Activated B cell treated with CpG ODN at 0.5 μM for 24 hours (primary cell): ENCODE measurements at regions not wholly inside any gene's neighbourhood (a gene's known extent, or its start where the extent isn't known, plus 50 kb on each side); places are given as distances from the start of the nearest gene placed in this dataset.

Source experiments
- ATAC-seq: fragments of 200-7000 bp; cut with Tn5 transposase; one replicate; pipeline ENCODE4 v1.10.0; 2021; ENCODE audit warnings: low read depth, mild to moderate bottlenecking, moderate library complexity
- CTCF ChIA-PET: fragments of 350-600 bp; sonication (Branson Sonifier 250); formaldehyde crosslinking; loops from one replicate; lab custom pipeline; 2021; ENCODE audit warnings: antibody characterized with exemption; lab: Charles Lee
- POLR2A ChIA-PET: fragments of 350-600 bp; sonication (Branson Sonifier 250); formaldehyde crosslinking; loops from one replicate; lab custom pipeline; 2021; ENCODE audit warnings: antibody characterized with exemption; lab: Charles Lee
- DNase-seq: peaks from one replicate; pipeline ENCODE4 v3.0.0; 2022
- H3K27ac Mint-ChIP-seq: one replicate; pipeline ENCODE4 v1.8.0; 2020; ENCODE audit warnings: mixed read lengths
- H3K27me3 Mint-ChIP-seq: one replicate; pipeline ENCODE4 v1.8.0; 2021; ENCODE audit warnings: mixed read lengths
- H3K36me3 Mint-ChIP-seq: one replicate; pipeline ENCODE4 v1.8.0; 2021; ENCODE audit warnings: low read depth, mixed read lengths
- H3K4me1 Mint-ChIP-seq: one replicate; pipeline ENCODE4 v1.8.0; 2021; ENCODE audit warnings: mixed read lengths
- H3K4me3 Mint-ChIP-seq: one replicate; pipeline ENCODE4 v1.8.0; 2020; ENCODE audit warnings: mild to moderate bottlenecking, mixed read lengths
- H3K9me3 Mint-ChIP-seq: one replicate; pipeline ENCODE4 v1.8.0; 2020; ENCODE audit warnings: mixed read lengths
- CTCF ChIP-seq: fragments of 200-600 bp; IDR thresholded peaks from one replicate; pipeline ENCODE4 v1.8.0; 2022; ENCODE audit warnings: antibody characterized with exemption, mild to moderate bottlenecking
- intact Hi-C: fragments of 100-400 bp; cut with micrococcal nuclease; formaldehyde crosslinking; loops from one replicate; pipeline ENCODE4 v1.15.1; 2024

- no peaks in the 10 kb centered on the region for H3K9me3 Mint-ChIP-seq
- no peaks in the 10 kb centered on the region for H3K27me3 Mint-ChIP-seq
- intact Hi-C loops, result loop anchor here (1.0 to 5.0 kb wide), 7 partner anchors 50 to 190 kb away; partner anchors contain the start of gene TGFBR2
- CTCF ChIA-PET, result interaction anchor here (0.8 to 1.9 kb wide), 6 partner anchors 24 to 183 kb away, joined by 3 to 9 read pairs (median 4); partner anchors contain the start of gene TGFBR2
- ATAC-seq, result peak; percentile 66
- H3K4me3 Mint-ChIP-seq, result peak overlapping the region; percentile 74
- peaks cover 64% of the 10 kb centered on the region for H3K4me1 Mint-ChIP-seq
- POLR2A ChIA-PET, result interaction anchor here (0.6 to 4.0 kb wide), 12 partner anchors 25 to 192 kb away, joined by 3 to 41 read pairs (median 6); partner anchors contain the start of gene TGFBR2
- no peak for TF ChIP-seq CTCF
- DNase-seq, result no peak
- H3K36me3 Mint-ChIP-seq, result no peaks in the 10 kb centered on the region
- peak overlapping the region; percentile 95 for H3K27ac Mint-ChIP-seq
These were observed 103.7 kb upstream of the TGFBR2 start for GRCh38 chr3:30502742-30503073.

GRCh38 chr3:30503446-30503845 is 103.0 kb upstream of the TGFBR2 start:
- Mint-ChIP-seq H3K27me3 (no peaks in the 10 kb centered on the region), H3K4me3 (peak overlapping the region; percentile 74), H3K9me3 (no peaks in the 10 kb centered on the region), H3K27ac (peak overlapping the region; percentile 95), H3K36me3 (no peaks in the 10 kb centered on the region), H3K4me1 (peaks cover 69% of the 10 kb centered on the region)
- DNase-seq (no peak), ATAC-seq (no peak)
- TF ChIP-seq CTCF, result no peak
- ChIA-PET POLR2A (interaction anchor here (0.5 to 4.0 kb wide), 10 partner anchors 26 to 190 kb away, joined by 3 to 41 read pairs (median 5); partner anchors contain the start of gene TGFBR2), CTCF (interaction anchor here (0.8 to 1.9 kb wide), 5 partner anchors 25 to 184 kb away, joined by 3 to 9 read pairs (median 5); partner anchors contain the start of gene TGFBR2)
- intact Hi-C loops, result loop anchor here (2.0 to 5.0 kb wide), 4 partner anchors 49 to 189 kb away; no protein-coding TSS in a partner anchor

- H3K4me1 Mint-ChIP-seq, result peaks cover 65% of the 10 kb centered on the region
- peak overlapping the region; percentile 56 for H3K27ac Mint-ChIP-seq
- TF ChIP-seq CTCF, result no peak
- ATAC-seq (no peak), DNase-seq (no peak)
- POLR2A ChIA-PET, result interaction anchor here (3.5 to 4.0 kb wide), 2 partner anchors 98 to 102 kb away, joined by 18 to 41 read pairs; partner anchors contain the start of gene TGFBR2
- no peaks in the 10 kb centered on the region for H3K36me3 Mint-ChIP-seq
- CTCF ChIA-PET, result no interaction called here
- H3K4me3 Mint-ChIP-seq, result no peak overlapping the region
- H3K9me3 Mint-ChIP-seq, result no peaks in the 10 kb centered on the region
- intact Hi-C loops, result loop anchor here (5.0 kb wide), 3 partner anchors 47 to 187 kb away; no protein-coding TSS in a partner anchor
- H3K27me3 Mint-ChIP-seq, result no peaks in the 10 kb centered on the region
These were observed 101.5 kb upstream of the TGFBR2 start for GRCh38 chr3:30504939-30505338.

- Mint-ChIP-seq H3K27me3 (no peaks in the 10 kb centered on the region), H3K9me3 (no peaks in the 10 kb centered on the region), H3K27ac (no peak overlapping the region), H3K36me3 (no peaks in the 10 kb centered on the region), H3K4me1 (peaks cover 55% of the 10 kb centered on the region), H3K4me3 (no peak overlapping the region)
- ATAC-seq, result no peak
- POLR2A ChIA-PET, result interaction anchor here (0.6 kb wide), 1 partner anchor 41 kb away, joined by 3 read pairs; no protein-coding TSS in a partner anchor
- intact Hi-C loops, result no loop called here
- TF ChIP-seq CTCF, result no peak
- CTCF ChIA-PET, result no interaction called here
- DNase-seq, result no peak
These were observed 100.4 kb upstream of the TGFBR2 start for GRCh38 chr3:30505866-30506520.

- ATAC-seq (no peak), DNase-seq (no peak)
- no peak overlapping the region for H3K27ac Mint-ChIP-seq
- no peaks in the 10 kb centered on the region for H3K9me3 Mint-ChIP-seq
- intact Hi-C loops, result no loop called here
- H3K36me3 Mint-ChIP-seq, result no peaks in the 10 kb centered on the region
- no peak for TF ChIP-seq CTCF
- no peaks in the 10 kb centered on the region for H3K27me3 Mint-ChIP-seq
- no peak overlapping the region for H3K4me3 Mint-ChIP-seq
- ChIA-PET POLR2A (no interaction called here), CTCF (no interaction called here)
- peaks cover 34% of the 10 kb centered on the region for H3K4me1 Mint-ChIP-seq
These were observed 98.1 kb upstream of the TGFBR2 start for GRCh38 chr3:30508339-30508738.
